Liver (tissue), 3 donors: ENCODE measurements at regions not wholly inside any gene's neighbourhood (a gene's known extent, or its start where the extent isn't known, plus 50 kb on each side); places are given as distances from the start of the nearest gene placed in this dataset.

Experiments used
- GABPA ChIP-seq, 2 donors: IDR thresholded peaks in 1 of 2; conservative IDR thresholded peaks in 1 of 2; 2 replicates each; pipeline ENCODE4 v1.6.1; 2016; ENCODE audit warnings: antibody characterized with exemption in 2 of 2, mild to moderate bottlenecking in 1 of 2, moderate library complexity in 1 of 2
- SP1 ChIP-seq: IDR thresholded peaks from 2 replicates; pipeline ENCODE4 v1.6.1; 2018; ENCODE audit warnings: antibody characterized with exemption, mild to moderate bottlenecking
- YY1 ChIP-seq: IDR thresholded peaks from 2 replicates; pipeline ENCODE4 v1.6.1; 2016; ENCODE audit warnings: antibody characterized with exemption, mild to moderate bottlenecking
- TF ChIP-seq, protein P1 (sequence below): fragments of 150-350 bp; IDR thresholded peaks from 2 replicates; pipeline ENCODE4 v1.5.1; 2017; ENCODE audit warnings: improper control_type of control experiment, low read depth, low read length; ENCODE audit not compliant: missing input control
- TF ChIP-seq, protein P2 (sequence below): IDR thresholded peaks from 2 replicates; pipeline ENCODE4 v1.6.1; 2016; ENCODE audit warnings: antibody characterized with exemption
- TF ChIP-seq, protein P3 (sequence below): IDR thresholded peaks from 2 replicates; pipeline ENCODE4 v1.6.1; 2016; ENCODE audit warnings: antibody characterized with exemption
- donor health status: healthy.
- donor health status: healthy.

DNA sequence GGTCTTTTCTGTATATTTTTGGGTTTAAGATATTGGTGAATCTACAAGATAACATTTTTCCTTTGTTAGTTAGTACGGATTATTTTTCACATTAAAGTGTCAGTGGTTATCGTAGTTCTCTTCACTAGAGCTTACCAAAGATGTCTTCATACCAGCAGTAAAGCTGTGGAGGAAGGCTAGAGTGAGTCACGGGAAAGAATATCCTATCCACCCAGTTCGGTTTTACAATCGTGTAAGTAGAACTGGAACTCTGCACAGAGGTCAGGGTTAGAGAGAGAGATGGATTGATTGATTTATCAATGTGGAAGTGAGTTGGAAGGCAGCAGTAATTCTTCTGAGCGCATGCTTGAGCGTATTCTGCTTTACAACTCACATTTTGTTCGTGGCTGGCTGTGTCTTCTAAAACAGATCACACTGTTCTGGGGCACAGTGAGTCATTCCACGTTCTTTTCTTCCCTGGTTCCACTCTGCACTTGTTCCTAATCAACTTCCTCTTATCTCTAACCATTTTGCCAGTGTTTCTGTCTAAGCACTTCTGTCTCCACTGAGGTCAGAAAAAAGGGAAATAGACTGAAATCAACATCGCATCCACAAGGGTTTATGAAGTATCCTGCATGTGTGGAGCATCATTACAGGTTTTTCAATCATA, 86.5 kb upstream of the ARRDC3 start:
- TF ChIP-seq, protein P1, sequence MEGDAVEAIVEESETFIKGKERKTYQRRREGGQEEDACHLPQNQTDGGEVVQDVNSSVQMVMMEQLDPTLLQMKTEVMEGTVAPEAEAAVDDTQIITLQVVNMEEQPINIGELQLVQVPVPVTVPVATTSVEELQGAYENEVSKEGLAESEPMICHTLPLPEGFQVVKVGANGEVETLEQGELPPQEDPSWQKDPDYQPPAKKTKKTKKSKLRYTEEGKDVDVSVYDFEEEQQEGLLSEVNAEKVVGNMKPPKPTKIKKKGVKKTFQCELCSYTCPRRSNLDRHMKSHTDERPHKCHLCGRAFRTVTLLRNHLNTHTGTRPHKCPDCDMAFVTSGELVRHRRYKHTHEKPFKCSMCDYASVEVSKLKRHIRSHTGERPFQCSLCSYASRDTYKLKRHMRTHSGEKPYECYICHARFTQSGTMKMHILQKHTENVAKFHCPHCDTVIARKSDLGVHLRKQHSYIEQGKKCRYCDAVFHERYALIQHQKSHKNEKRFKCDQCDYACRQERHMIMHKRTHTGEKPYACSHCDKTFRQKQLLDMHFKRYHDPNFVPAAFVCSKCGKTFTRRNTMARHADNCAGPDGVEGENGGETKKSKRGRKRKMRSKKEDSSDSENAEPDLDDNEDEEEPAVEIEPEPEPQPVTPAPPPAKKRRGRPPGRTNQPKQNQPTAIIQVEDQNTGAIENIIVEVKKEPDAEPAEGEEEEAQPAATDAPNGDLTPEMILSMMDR, result no peak
- TF ChIP-seq, protein P2, sequence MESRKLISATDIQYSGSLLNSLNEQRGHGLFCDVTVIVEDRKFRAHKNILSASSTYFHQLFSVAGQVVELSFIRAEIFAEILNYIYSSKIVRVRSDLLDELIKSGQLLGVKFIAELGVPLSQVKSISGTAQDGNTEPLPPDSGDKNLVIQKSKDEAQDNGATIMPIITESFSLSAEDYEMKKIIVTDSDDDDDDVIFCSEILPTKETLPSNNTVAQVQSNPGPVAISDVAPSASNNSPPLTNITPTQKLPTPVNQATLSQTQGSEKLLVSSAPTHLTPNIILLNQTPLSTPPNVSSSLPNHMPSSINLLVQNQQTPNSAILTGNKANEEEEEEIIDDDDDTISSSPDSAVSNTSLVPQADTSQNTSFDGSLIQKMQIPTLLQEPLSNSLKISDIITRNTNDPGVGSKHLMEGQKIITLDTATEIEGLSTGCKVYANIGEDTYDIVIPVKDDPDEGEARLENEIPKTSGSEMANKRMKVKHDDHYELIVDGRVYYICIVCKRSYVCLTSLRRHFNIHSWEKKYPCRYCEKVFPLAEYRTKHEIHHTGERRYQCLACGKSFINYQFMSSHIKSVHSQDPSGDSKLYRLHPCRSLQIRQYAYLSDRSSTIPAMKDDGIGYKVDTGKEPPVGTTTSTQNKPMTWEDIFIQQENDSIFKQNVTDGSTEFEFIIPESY, result no peak
- TF ChIP-seq GABPA (IDR thresholded peaks at IDR 0.05 in 1 of 2, conservative IDR thresholded peaks at IDR 0.05 in 1 of 2), result no peak
- TF ChIP-seq YY1, result no peak
- peak; percentile 7 for TF ChIP-seq SP1
- TF ChIP-seq, protein P3, sequence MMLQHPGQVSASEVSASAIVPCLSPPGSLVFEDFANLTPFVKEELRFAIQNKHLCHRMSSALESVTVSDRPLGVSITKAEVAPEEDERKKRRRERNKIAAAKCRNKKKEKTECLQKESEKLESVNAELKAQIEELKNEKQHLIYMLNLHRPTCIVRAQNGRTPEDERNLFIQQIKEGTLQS, result no peak
